ENCODE measurements at regions not wholly inside any gene's neighbourhood (a gene's known extent, or its start where the extent isn't known, plus 50 kb on each side); places are given as distances from the start of the nearest gene placed in this dataset.

- DNase-seq (ENCODE audit: extremely low spot score) = no peak
- ChIA-PET POLR2A (no interaction called here), CTCF (no interaction called here)
- no peak for TF ChIP-seq CTCF (IDR thresholded peaks at IDR 0.05; ENCODE audit: control extremely low read depth, extremely low read depth, low read depth, missing control alignments)
Measured at GRCh38 chr1:30395631-30396030, 327.8 kb downstream of the MATN1 start.

- ChIA-PET POLR2A (no interaction called here), CTCF (interaction anchor here (0.9 to 1.0 kb wide), 2 partner anchors 8 to 12 kb away, joined by 3 to 4 read pairs; no protein-coding TSS in a partner anchor)
- DNase-seq (ENCODE audit: extremely low spot score) = no peak
- no peak for TF ChIP-seq CTCF (IDR thresholded peaks at IDR 0.05; ENCODE audit: control extremely low read depth, extremely low read depth, low read depth, missing control alignments)
Measured at GRCh38 chr1:30388386-30388785, 335.0 kb downstream of the MATN1 start.

- ChIA-PET POLR2A (no interaction called here), CTCF (no interaction called here)
- no peak for TF ChIP-seq CTCF (IDR thresholded peaks at IDR 0.05; ENCODE audit: control extremely low read depth, extremely low read depth, low read depth, missing control alignments)
- no peak for DNase-seq (ENCODE audit: extremely low spot score)
Measured at GRCh38 chr1:30386156-30386926, 337.0 kb downstream of the MATN1 start.

GRCh38 chr1:30385246-30385995, 338.0 kb downstream of the MATN1 start:
- DNase-seq (ENCODE audit: extremely low spot score) = no peak
- POLR2A ChIA-PET = no interaction called here
- CTCF ChIA-PET = interaction anchor here (1.2 kb wide), 1 partner anchor 322 kb away, joined by 3 read pairs; no protein-coding TSS in a partner anchor
- no peak for TF ChIP-seq CTCF (IDR thresholded peaks at IDR 0.05; ENCODE audit: control extremely low read depth, extremely low read depth, low read depth, missing control alignments)

- DNase-seq (ENCODE audit: extremely low spot score) = no peak
- CTCF ChIA-PET = interaction anchor here (1.2 kb wide), 1 partner anchor 323 kb away, joined by 3 read pairs; no protein-coding TSS in a partner anchor
Measured at GRCh38 chr1:30384286-30385245, 338.8 kb downstream of the MATN1 start.

More at GRCh38 chr1:30384286-30385245, 338.8 kb downstream of the MATN1 start:
- POLR2A ChIA-PET = no interaction called here
- no peak for TF ChIP-seq CTCF (IDR thresholded peaks at IDR 0.05; ENCODE audit: control extremely low read depth, extremely low read depth, low read depth, missing control alignments)

Data from GM10248 (cell line).